Spleen (tissue), 11 donors: ENCODE measurements at regions not wholly inside any gene's neighbourhood (a gene's known extent, or its start where the extent isn't known, plus 50 kb on each side); places are given as distances from the start of the nearest gene placed in this dataset.

Source experiments
- DNase-seq: peaks from one replicate; pipeline ENCODE4 v3.0.0-alpha.2; 2020
- H3K27ac ChIP-seq, 8 donors: fragments of 200-600 bp; sonication (generic) in 7 of 8; 1 replicate in 4 of 8; 2 replicates in 4 of 8; pipeline versions ENCODE4 v1.5.0 to v1.8.0; 2016 to 2021; ENCODE audit warnings: inconsistent platforms in 4 of 8, mild to moderate bottlenecking in 4 of 8, moderate library complexity in 1 of 8
- H3K27me3 ChIP-seq, 7 donors: fragments of 200-600 bp; sonication (generic) in 6 of 7; replicated peaks in 1 of 7; 1 replicate in 4 of 7; 2 replicates in 3 of 7; pipeline versions ENCODE4 v1.5.0 to v1.8.0; 2016 to 2021; ENCODE audit warnings: inconsistent platforms in 3 of 7, mild to moderate bottlenecking in 1 of 7
- H3K36me3 ChIP-seq, 6 donors: fragments of 200-600 bp; sonication (generic) in 5 of 6; 1 replicate in 4 of 6; 2 replicates in 2 of 6; pipeline versions ENCODE4 v1.5.0 to v1.8.0; 2016 to 2021; ENCODE audit warnings: inconsistent platforms in 2 of 6
- H3K4me1 ChIP-seq, 6 donors: fragments of 200-600 bp; sonication (generic) in 5 of 6; 1 replicate in 3 of 6; 2 replicates in 3 of 6; pipeline versions ENCODE4 v1.5.0 to v1.8.0; 2016 to 2021; ENCODE audit warnings: inconsistent platforms in 3 of 6
- H3K4me3 ChIP-seq, 8 donors: fragments of 200-600 bp; sonication (generic) in 7 of 8; 1 replicate in 4 of 8; 2 replicates in 4 of 8; pipeline versions ENCODE4 v1.5.0 to v1.8.0; 2016 to 2021; ENCODE audit warnings: inconsistent platforms in 4 of 8, mild to moderate bottlenecking in 4 of 8, moderate library complexity in 2 of 8
- H3K9me3 ChIP-seq, 8 donors: fragments of 200-600 bp; sonication (generic) in 7 of 8; 1 replicate in 4 of 8; 2 replicates in 4 of 8; pipeline versions ENCODE4 v1.5.0 to v1.8.0; 2016 to 2021; ENCODE audit warnings: inconsistent platforms in 4 of 8
- POLR2A ChIP-seq, 3 donors: fragments of 450-650 bp; IDR thresholded peaks; one replicate each; pipeline ENCODE4 v1.5.1; 2017; ENCODE audit warnings: antibody characterized with exemption in 3 of 3, mild to moderate bottlenecking in 1 of 3
- POLR2AphosphoS5 ChIP-seq, 3 donors: sonication (generic); formaldehyde crosslinking; IDR thresholded peaks; one replicate each; pipeline ENCODE4 v1.5.1; 2017; ENCODE audit warnings: antibody characterized with exemption in 3 of 3
- WGBS, 5 donors: extraction: QIAGEN DNeasy Blood & Tissue Kit in 3 of 5; methylation state at CpG; one replicate each; pipeline versions ENCODE4 v1.1.5 to v1.1.7; 2013 to 2018; 5-methylcytosine and 5-hydroxymethylcytosine counted together
- intact Hi-C: fragments of 100-400 bp; cut with DNase I; formaldehyde crosslinking; loops from one replicate; pipeline ENCODE4 v1.15.0; 2023; ENCODE audit warnings: low total_unique reads
- TF ChIP-seq, protein P1 (sequence below), 11 experiments: fragments of 200-600 bp in 7 of 11; fragments of 450-650 bp in 4 of 11; sonication (generic) in 4 of 11; IDR thresholded peaks in 8 of 11; conservative IDR thresholded peaks in 3 of 11; 1 replicate in 7 of 11; 2 replicates in 4 of 11; pipeline versions ENCODE4 v1.4.0 to v1.8.0; 2016 to 2021; ENCODE audit warnings: antibody characterized with exemption in 11 of 11, inconsistent platforms in 4 of 11, mild to moderate bottlenecking in 1 of 11
- donor health status: healthy with polysubstance abuse.
- donor health status: DM: no; HTN: no; CAD: no; lungs with moderate emphysema.
- donor health status: DM: no; HTN: no; CAD: no.
- donor health status: Bipolar disorder and iron deficiency.
- donor health status: healthy.
- donor health status: DM: no; HTN: no; CAD: no.
- donor health status: DM: yes; HTN: yes; CAD: no.

DNA sequence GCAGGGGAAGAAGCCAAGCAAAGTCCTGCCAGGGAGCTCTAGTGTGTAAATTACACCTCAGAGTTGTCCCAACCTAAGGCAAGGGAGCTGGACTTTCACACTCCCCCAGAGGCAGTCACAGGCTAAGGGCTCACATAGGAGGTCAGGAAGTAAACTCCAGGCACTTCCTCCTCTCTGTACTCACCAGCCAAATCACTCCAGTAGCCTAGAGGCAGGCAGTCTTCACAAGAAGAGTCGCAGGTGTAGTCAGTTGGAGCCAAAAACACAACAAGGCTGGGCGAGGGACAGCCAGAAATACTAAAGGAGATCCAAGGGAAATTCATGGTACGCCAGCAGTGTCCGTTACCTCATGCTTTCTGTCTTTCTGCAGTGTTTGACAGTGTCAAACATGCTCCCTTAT, 205.0 kb downstream of the C1D start:
- Histone ChIP-seq H3K27ac (no peak overlapping the region), H3K4me1 (no peaks in the 10 kb centered on the region), H3K36me3 (no peaks in the 10 kb centered on the region), H3K9me3 (no peaks in the 10 kb centered on the region), H3K27me3 (peaks cover 0 to 42% (median 0%) of the 10 kb centered on the region in 7 donors), H3K4me3 (no peak overlapping the region)
- 82 to 92% (median 91%) methylated on average over 4 of the region's 4 CpGs for WGBS, 5 donors
- intact Hi-C loops, result no loop called here
- no peak for TF ChIP-seq POLR2AphosphoS5 (IDR thresholded peaks at IDR 0.05)
- TF ChIP-seq, protein P1, sequence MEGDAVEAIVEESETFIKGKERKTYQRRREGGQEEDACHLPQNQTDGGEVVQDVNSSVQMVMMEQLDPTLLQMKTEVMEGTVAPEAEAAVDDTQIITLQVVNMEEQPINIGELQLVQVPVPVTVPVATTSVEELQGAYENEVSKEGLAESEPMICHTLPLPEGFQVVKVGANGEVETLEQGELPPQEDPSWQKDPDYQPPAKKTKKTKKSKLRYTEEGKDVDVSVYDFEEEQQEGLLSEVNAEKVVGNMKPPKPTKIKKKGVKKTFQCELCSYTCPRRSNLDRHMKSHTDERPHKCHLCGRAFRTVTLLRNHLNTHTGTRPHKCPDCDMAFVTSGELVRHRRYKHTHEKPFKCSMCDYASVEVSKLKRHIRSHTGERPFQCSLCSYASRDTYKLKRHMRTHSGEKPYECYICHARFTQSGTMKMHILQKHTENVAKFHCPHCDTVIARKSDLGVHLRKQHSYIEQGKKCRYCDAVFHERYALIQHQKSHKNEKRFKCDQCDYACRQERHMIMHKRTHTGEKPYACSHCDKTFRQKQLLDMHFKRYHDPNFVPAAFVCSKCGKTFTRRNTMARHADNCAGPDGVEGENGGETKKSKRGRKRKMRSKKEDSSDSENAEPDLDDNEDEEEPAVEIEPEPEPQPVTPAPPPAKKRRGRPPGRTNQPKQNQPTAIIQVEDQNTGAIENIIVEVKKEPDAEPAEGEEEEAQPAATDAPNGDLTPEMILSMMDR (IDR thresholded peaks at IDR 0.05 in 8 of 11, conservative IDR thresholded peaks at IDR 0.05 in 3 of 11), result no peak
- TF ChIP-seq POLR2A (IDR thresholded peaks at IDR 0.05), result no peak
- DNase-seq, result no peak

DNA sequence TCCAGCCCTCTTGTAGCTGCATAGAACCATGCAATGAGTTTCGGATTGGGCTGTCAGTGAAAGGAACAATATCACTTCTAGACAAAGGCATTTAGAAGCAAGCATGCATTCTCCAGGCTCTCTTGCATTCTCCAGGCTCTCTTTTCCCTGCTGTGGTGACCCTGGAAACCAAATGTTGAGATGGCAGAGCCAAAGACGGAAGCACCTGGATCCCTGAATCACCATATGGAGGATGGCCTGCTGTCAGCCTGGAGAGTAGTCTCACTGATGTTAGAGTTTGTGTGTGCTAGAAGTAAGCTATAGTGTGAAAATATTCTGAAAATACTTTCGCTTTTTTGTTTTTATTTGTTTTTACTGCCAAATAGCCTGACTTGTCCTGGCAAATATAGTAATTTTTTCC, 203.9 kb downstream of the C1D start:
- H3K4me3 ChIP-seq, result no peak overlapping the region
- DNase-seq, result no peak
- H3K27ac ChIP-seq, result no peak overlapping the region
- H3K27me3 ChIP-seq, result peaks cover 0 to 47% (median 0%) of the 10 kb centered on the region in 7 donors
- no peaks in the 10 kb centered on the region for H3K36me3 ChIP-seq
- no peaks in the 10 kb centered on the region for H3K9me3 ChIP-seq
- intact Hi-C loops, result no loop called here
- H3K4me1 ChIP-seq, result no peaks in the 10 kb centered on the region
- WGBS, 5 donors, result 82 to 94% (median 83%) methylated on average over 3 of the region's 3 CpGs
- TF ChIP-seq POLR2AphosphoS5 (IDR thresholded peaks at IDR 0.05), result no peak
- TF ChIP-seq, protein P1 (IDR thresholded peaks at IDR 0.05 in 8 of 11, conservative IDR thresholded peaks at IDR 0.05 in 3 of 11), result no peak
- no peak for TF ChIP-seq POLR2A (IDR thresholded peaks at IDR 0.05)

DNA sequence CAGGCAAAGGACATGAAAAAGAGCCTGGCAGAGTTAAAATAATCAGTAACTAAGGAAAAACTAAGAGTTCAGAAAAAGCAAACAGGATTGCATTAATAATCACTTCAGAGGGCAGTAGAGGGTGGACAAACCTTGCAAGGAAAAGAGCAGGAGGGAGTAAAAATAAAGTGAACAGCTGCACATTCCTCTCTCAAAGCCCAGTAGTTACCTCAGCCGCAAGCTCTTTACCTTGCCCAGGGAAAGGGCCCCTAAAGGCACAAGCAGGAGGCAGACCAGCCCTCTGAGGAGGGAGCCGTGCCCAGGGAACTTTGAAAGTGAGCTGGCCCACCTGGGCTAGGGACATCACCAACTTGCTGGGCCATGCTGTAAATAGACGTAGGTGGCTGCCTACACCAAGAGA, 196.9 kb downstream of the C1D start:
- 63 to 79% (median 76%) methylated on average over 3 of the region's 3 CpGs for WGBS, 5 donors
- Histone ChIP-seq H3K36me3 (no peaks in the 10 kb centered on the region), H3K9me3 (no peaks in the 10 kb centered on the region), H3K4me3 (no peak overlapping the region), H3K27me3 (peaks cover 0 to 19% (median 3%) of the 10 kb centered on the region in 7 donors), H3K4me1 (no peaks in the 10 kb centered on the region), H3K27ac (no peak overlapping the region)
- TF ChIP-seq POLR2A (IDR thresholded peaks at IDR 0.05), result no peak
- TF ChIP-seq, protein P1 (IDR thresholded peaks at IDR 0.05 in 8 of 11, conservative IDR thresholded peaks at IDR 0.05 in 3 of 11), result no peak
- no peak for TF ChIP-seq POLR2AphosphoS5 (IDR thresholded peaks at IDR 0.05)
- intact Hi-C loops, result no loop called here
- DNase-seq, result no peak

DNA sequence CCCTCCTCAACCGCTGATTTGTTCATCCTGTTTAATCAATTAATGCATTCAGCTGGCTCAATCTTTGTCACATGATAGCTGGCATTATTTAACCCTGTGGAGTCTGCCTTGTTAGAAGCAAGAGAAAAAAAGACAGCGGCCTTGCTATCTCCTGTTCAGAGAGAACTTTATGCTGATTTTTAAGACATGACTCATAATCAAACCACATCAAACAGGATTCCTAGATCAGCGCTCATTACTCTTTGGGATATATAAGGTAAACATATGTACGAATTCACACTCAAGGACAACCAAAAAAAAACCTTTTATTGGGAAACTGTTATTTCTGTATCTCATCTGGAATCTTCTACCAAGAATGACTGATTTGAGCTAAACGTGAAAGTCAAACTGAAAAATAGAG, 195.1 kb downstream of the C1D start:
- no peak overlapping the region for H3K4me3 ChIP-seq
- no peaks in the 10 kb centered on the region for H3K36me3 ChIP-seq
- WGBS, 5 donors, result 62 to 89% (median 71%) methylated on average over 5 of the region's 5 CpGs
- intact Hi-C loops, result no loop called here
- peaks cover 0 to 14% (median 0%) of the 10 kb centered on the region in 7 donors for H3K27me3 ChIP-seq
- no peaks in the 10 kb centered on the region for H3K4me1 ChIP-seq
- H3K27ac ChIP-seq, result no peak overlapping the region
- no peaks in the 10 kb centered on the region for H3K9me3 ChIP-seq
- TF ChIP-seq POLR2AphosphoS5 (IDR thresholded peaks at IDR 0.05), result no peak
- no peak for TF ChIP-seq POLR2A (IDR thresholded peaks at IDR 0.05)
- TF ChIP-seq, protein P1 (IDR thresholded peaks at IDR 0.05 in 8 of 11, conservative IDR thresholded peaks at IDR 0.05 in 3 of 11), result no peak
- DNase-seq, result no peak
